ENCODE measurements at regions not wholly inside any gene's neighbourhood (a gene's known extent, or its start where the extent isn't known, plus 50 kb on each side); places are given as distances from the start of the nearest gene placed in this dataset.

DNA sequence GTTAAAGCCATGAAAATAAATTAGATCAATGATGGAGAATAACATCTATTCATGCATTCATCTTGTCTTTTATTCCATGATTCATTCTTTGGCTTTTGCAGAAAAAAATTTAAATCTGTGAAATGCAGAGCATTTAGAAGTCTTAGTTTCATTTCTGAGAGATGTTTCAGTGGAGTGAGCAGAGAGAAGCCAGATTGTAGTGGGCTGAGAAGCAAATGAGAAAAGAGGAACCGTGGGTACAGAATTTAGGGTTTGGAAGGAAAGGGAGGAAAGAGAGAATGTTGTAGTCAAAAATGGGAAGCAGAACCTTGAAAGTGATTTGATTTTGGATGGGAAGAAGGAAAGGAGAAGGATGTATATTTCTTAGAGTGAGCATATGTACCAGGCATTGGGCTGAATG lies 260.3 kb upstream of the MAN1A1 start:
- TF ChIP-seq, protein P1, sequence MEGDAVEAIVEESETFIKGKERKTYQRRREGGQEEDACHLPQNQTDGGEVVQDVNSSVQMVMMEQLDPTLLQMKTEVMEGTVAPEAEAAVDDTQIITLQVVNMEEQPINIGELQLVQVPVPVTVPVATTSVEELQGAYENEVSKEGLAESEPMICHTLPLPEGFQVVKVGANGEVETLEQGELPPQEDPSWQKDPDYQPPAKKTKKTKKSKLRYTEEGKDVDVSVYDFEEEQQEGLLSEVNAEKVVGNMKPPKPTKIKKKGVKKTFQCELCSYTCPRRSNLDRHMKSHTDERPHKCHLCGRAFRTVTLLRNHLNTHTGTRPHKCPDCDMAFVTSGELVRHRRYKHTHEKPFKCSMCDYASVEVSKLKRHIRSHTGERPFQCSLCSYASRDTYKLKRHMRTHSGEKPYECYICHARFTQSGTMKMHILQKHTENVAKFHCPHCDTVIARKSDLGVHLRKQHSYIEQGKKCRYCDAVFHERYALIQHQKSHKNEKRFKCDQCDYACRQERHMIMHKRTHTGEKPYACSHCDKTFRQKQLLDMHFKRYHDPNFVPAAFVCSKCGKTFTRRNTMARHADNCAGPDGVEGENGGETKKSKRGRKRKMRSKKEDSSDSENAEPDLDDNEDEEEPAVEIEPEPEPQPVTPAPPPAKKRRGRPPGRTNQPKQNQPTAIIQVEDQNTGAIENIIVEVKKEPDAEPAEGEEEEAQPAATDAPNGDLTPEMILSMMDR (IDR thresholded peaks at IDR 0.05): no peak
- no peak for TF ChIP-seq POLR2A (IDR thresholded peaks at IDR 0.05)

Data from heart left ventricle (tissue), 13 donors.